HCT116 (cell line): ENCODE measurements at regions not wholly inside any gene's neighbourhood (a gene's known extent, or its start where the extent isn't known, plus 50 kb on each side); places are given as distances from the start of the nearest gene placed in this dataset.

Source experiments
- ATAC-seq: fragments of 200-7000 bp; cut with Tn5 transposase; 2 replicates; pipeline ENCODE4 v1.9.1; 2020; ENCODE audit warnings: mild to moderate bottlenecking, moderate library complexity
- BruUV-seq: library from RNA; stranded (reverse); fragments of 400-500 nt; replicated peaks from 2 replicates; lab custom pipeline; 2021; lab: Mats Ljungman, UMichigan
- CTCF ChIA-PET: fragments of 300-600 bp; sonication (Branson Sonifier 250); formaldehyde crosslinking; loops from one replicate; lab custom pipeline; 2021; ENCODE audit warnings: antibody characterized with exemption; lab: Charles Lee
- POLR2A ChIA-PET: fragments of 300-600, 350-600 bp; sonication (Branson Sonifier 250); formaldehyde crosslinking; loops from one replicate; lab custom pipeline; 2021; ENCODE audit warnings: antibody characterized with exemption; lab: Charles Lee
- RAD21 ChIA-PET, 2 experiments: fragments of 300-600 bp; sonication (Branson Sonifier 250); formaldehyde crosslinking; loops; one replicate each; lab custom pipeline; 2023; ENCODE audit warnings: low total read pairs in 2 of 2; ENCODE audit not compliant: uncharacterized antibody in 2 of 2, unreplicated experiment in 2 of 2, low non-redundant PET in 1 of 2; lab: Charles Lee
- DNase-seq: peaks from one replicate; pipeline ENCODE4 v3.0.0-alpha.2; 2010; ENCODE audit warnings: low read depth, low spot score
- H2AFZ ChIP-seq: fragments of 200-600 bp; shearing (Covaris generic), sonication (generic); 2 replicates; pipeline ENCODE4 v1.6.1; 2017; ENCODE audit warnings: low read depth, mixed run types, mixed read lengths, antibody characterized with exemption, low read length; ENCODE audit not compliant: poor library complexity, severe bottlenecking
- H3K27ac ChIP-seq: 2 replicates; pipeline ENCODE4 v1.5.1; 2012; ENCODE audit warnings: low read depth, low read length
- H3K27me3 ChIP-seq: fragments of 200-600 bp; sonication (generic); 2 replicates; pipeline ENCODE4 v1.6.1; 2016; ENCODE audit warnings: mixed run types, low read length, mixed read lengths; ENCODE audit not compliant: insufficient read depth
- H3K36me3 ChIP-seq, 2 experiments: fragments of 200-500 bp in 1 of 2; fragments of 200-600 bp in 1 of 2; sonication (Bioruptor generic) in 1 of 2; sonication (generic) in 1 of 2; 2 replicates each; pipeline versions ENCODE4 v1.5.1 to v1.6.1; 2014 to 2016; ENCODE audit warnings: low read length in 2 of 2, inconsistent platforms in 1 of 2, mixed read lengths in 1 of 2, mixed run types in 1 of 2; ENCODE audit not compliant: insufficient read depth in 2 of 2, control insufficient read depth in 1 of 2
- H3K4me1 ChIP-seq, 2 experiments: fragments of 200-600 bp in 1 of 2; sonication (generic) in 1 of 2; 2 replicates each; pipeline versions ENCODE4 v1.5.1 to v1.6.1; 2012 to 2017; ENCODE audit warnings: low read length in 2 of 2, inconsistent platforms in 1 of 2, mild to moderate bottlenecking in 1 of 2, mixed read lengths in 1 of 2, mixed run types in 1 of 2, moderate library complexity in 1 of 2; ENCODE audit not compliant: insufficient read depth in 2 of 2, control insufficient read depth in 1 of 2
- H3K4me2 ChIP-seq: fragments of 200-600 bp; sonication (generic); 2 replicates; pipeline ENCODE4 v1.6.1; 2017; ENCODE audit warnings: mixed run types, low read length, mixed read lengths
- H3K4me3 ChIP-seq, 2 experiments: fragments of 200-600 bp in 1 of 2; sonication (generic) in 1 of 2; replicated peaks in 1 of 2; 2 replicates each; pipeline ENCODE4 v1.5.1; 2011 to 2016; ENCODE audit warnings: low read length in 2 of 2, control low read depth in 1 of 2, low read depth in 1 of 2, mild to moderate bottlenecking in 1 of 2, mixed read lengths in 1 of 2, mixed run types in 1 of 2
- H3K79me2 ChIP-seq: fragments of 200-600 bp; sonication (generic); 2 replicates; pipeline ENCODE4 v1.6.1; 2017; ENCODE audit warnings: mild to moderate bottlenecking, mixed run types, low read length, moderate library complexity, mixed read lengths; ENCODE audit not compliant: insufficient read depth
- H3K9ac ChIP-seq: fragments of 200-600 bp; sonication (generic); 2 replicates; pipeline ENCODE4 v1.6.1; 2016; ENCODE audit warnings: low read length, mixed read lengths
- H3K9me2 ChIP-seq: fragments of 200-600 bp; sonication (generic), shearing (Covaris generic); 2 replicates; pipeline ENCODE4 v1.6.1; 2017; ENCODE audit warnings: mixed run types, mild to moderate bottlenecking, moderate library complexity; ENCODE audit not compliant: insufficient read depth
- H3K9me3 ChIP-seq, 2 experiments: fragments of 200-500 bp in 1 of 2; fragments of 200-600 bp in 1 of 2; sonication (Bioruptor generic) in 1 of 2; sonication (generic) in 1 of 2; 2 replicates each; pipeline ENCODE4 v1.6.1; 2014 to 2017; ENCODE audit warnings: low read length in 2 of 2, mixed read lengths in 2 of 2, inconsistent platforms in 1 of 2, low read depth in 1 of 2, mild to moderate bottlenecking in 1 of 2, mixed run types in 1 of 2, moderate library complexity in 1 of 2; ENCODE audit not compliant: control insufficient read depth in 1 of 2, insufficient read depth in 1 of 2
- H4K20me1 ChIP-seq: fragments of 200-600 bp; sonication (generic), shearing (Covaris generic); 2 replicates; pipeline ENCODE4 v1.6.1; 2017; ENCODE audit warnings: mixed run types, mild to moderate bottlenecking, moderate library complexity; ENCODE audit not compliant: insufficient read depth
- CBX3 ChIP-seq: IDR thresholded peaks from 2 replicates; pipeline ENCODE4 v1.6.1; 2012; ENCODE audit warnings: low read depth
- ELF1 ChIP-seq: IDR thresholded peaks from 2 replicates; pipeline ENCODE4 v1.6.1; 2012; ENCODE audit warnings: low read depth, borderline replicate concordance
- EZH2 ChIP-seq: fragments of 200-600 bp; sonication (generic); IDR thresholded peaks from 2 replicates; pipeline ENCODE4 v1.6.1; 2017; ENCODE audit warnings: antibody characterized with exemption, mixed run types
- EZH2phosphoT487 ChIP-seq: fragments of 200-600 bp; IDR thresholded peaks from 2 replicates; pipeline ENCODE4 v1.6.1; 2018; ENCODE audit warnings: antibody characterized with exemption, borderline replicate concordance
- JUND ChIP-seq: IDR thresholded peaks from 2 replicates; pipeline ENCODE4 v1.6.1; 2012
- MAX ChIP-seq: IDR thresholded peaks from 2 replicates; pipeline ENCODE4 v1.6.1; 2012
- RAD21 ChIP-seq: IDR thresholded peaks from 2 replicates; pipeline ENCODE4 v1.6.1; 2012; ENCODE audit warnings: low read depth, mild to moderate bottlenecking
- SRF ChIP-seq: IDR thresholded peaks from 2 replicates; pipeline ENCODE4 v1.6.1; 2012; ENCODE audit warnings: low read depth
- YY1 ChIP-seq: IDR thresholded peaks from 2 replicates; pipeline ENCODE4 v1.6.1; 2011; ENCODE audit warnings: low read length, low read depth, moderate library complexity, mild to moderate bottlenecking; ENCODE audit not compliant: insufficient replicate concordance; ENCODE audit errors: extremely low read depth
- ZBTB33 ChIP-seq: IDR thresholded peaks from 2 replicates; pipeline ENCODE4 v1.6.1; 2011; ENCODE audit warnings: mild to moderate bottlenecking, low read length, moderate library complexity; ENCODE audit not compliant: insufficient replicate concordance; ENCODE audit errors: extremely low read depth
- ZNF274 ChIP-seq: fragments of 200-500 bp; sonication (Bioruptor generic); IDR thresholded peaks from 2 replicates; pipeline ENCODE4 v1.6.1; 2014; ENCODE audit warnings: mild to moderate bottlenecking, low read depth, low read length, inconsistent platforms
- intact Hi-C: fragments of 100-400 bp; cut with micrococcal nuclease; formaldehyde crosslinking; loops from 2 replicates; pipeline ENCODE4 v1.10.0; 2022

GRCh38 chr20:7523288-7523687 is 417.0 kb downstream of the HAO1 start:
- Histone ChIP-seq H3K4me1 (no peaks in the 10 kb centered on the region), H3K9me2 (no peaks in the 10 kb centered on the region), H3K4me2 (no peak overlapping the region), H2AFZ (no peak overlapping the region), H3K9me3 (peaks cover 3 to 25% of the 10 kb centered on the region in 2 experiments; a peak in 2 of 4 replicates), H4K20me1 (no peaks in the 10 kb centered on the region), H3K27me3 (no peaks in the 10 kb centered on the region), H3K79me2 (no peaks in the 10 kb centered on the region), H3K4me3 (no peak overlapping the region), H3K9ac (no peak overlapping the region), H3K36me3 (no peaks in the 10 kb centered on the region), H3K27ac (no peak overlapping the region)
- ATAC-seq (no peak), DNase-seq (no peak)
- no peak for TF ChIP-seq ZBTB33
- no peak for TF ChIP-seq EZH2
- no peak for TF ChIP-seq SRF
- TF ChIP-seq MAX, result no peak
- TF ChIP-seq JUND, result no peak
- no peak for TF ChIP-seq YY1
- TF ChIP-seq ZNF274, result no peak
- no peak for TF ChIP-seq EZH2phosphoT487
- no peak for TF ChIP-seq CBX3
- TF ChIP-seq ELF1, result no peak
- no peak for TF ChIP-seq RAD21
- ChIA-PET CTCF (no interaction called here), POLR2A (no interaction called here), RAD21 (no interaction called here)
- no TSS peak for BruUV-seq
- intact Hi-C loops, result no loop called here
